BJ (cell line): ENCODE measurements at regions not wholly inside any gene's neighbourhood (a gene's known extent, or its start where the extent isn't known, plus 50 kb on each side); places are given as distances from the start of the nearest gene placed in this dataset.

ENCODE experiments used
- CTCF ChIA-PET: fragments of 350-600 bp; formaldehyde crosslinking; extraction: SDS; loops from one replicate; lab custom pipeline; 2021; ENCODE audit warnings: antibody characterized with exemption, inconsistent platforms; lab: Yijun Ruan, JAX
- POLR2A ChIA-PET: fragments of 300-600 bp; sonication (Branson Sonifier 250); formaldehyde crosslinking; extraction: SDS; loops from one replicate; lab custom pipeline; 2021; ENCODE audit warnings: antibody characterized with exemption; lab: Charles Lee
- DNase-seq: peaks from one replicate; pipeline ENCODE4 v3.0.0-alpha.2; 2011; ENCODE audit warnings: low read depth
- H3K27me3 ChIP-seq: 2 replicates; pipeline ENCODE4 v1.6.0; 2011; ENCODE audit warnings: low read length; ENCODE audit not compliant: control insufficient read depth, insufficient read depth
- H3K36me3 ChIP-seq: 2 replicates; pipeline ENCODE4 v1.5.1; 2011; ENCODE audit warnings: low read length; ENCODE audit not compliant: control insufficient read depth, insufficient read depth
- H3K4me3 ChIP-seq: 2 replicates; pipeline ENCODE4 v1.5.1; 2011; ENCODE audit warnings: low read depth, mild to moderate bottlenecking, control low read depth, low read length
- TF ChIP-seq, protein P1 (sequence below): IDR thresholded peaks from 2 replicates; pipeline ENCODE4 v1.5.1; 2011; ENCODE audit warnings: low read depth, mild to moderate bottlenecking, control low read depth, inconsistent platforms, low read length, moderate library complexity; ENCODE audit not compliant: insufficient read depth

DNA sequence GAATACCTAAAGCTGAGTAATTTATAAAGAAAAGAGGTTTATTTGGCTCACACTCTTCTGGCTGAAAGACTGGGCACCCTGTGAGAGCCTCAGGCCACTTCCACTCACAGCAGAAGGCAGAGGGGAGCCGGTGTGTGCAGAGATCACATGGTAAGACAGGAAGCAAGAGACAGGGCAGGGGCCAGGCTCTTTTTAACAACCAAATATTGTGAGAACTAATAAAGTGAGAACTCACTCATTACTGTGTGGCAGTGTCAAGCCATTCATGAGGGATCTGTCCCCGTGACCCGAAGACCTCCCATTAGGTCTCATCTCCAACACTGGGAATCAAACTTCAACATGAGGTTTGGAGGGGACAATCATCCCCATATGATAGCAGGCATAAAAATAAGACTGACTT, 180.8 kb upstream of the DIO3 start:
- Histone ChIP-seq H3K27me3 (no peaks in the 10 kb centered on the region), H3K4me3 (no peak overlapping the region), H3K36me3 (no peaks in the 10 kb centered on the region)
- POLR2A ChIA-PET = no interaction called here
- DNase-seq = no peak
- CTCF ChIA-PET = no interaction called here
- TF ChIP-seq, protein P1, sequence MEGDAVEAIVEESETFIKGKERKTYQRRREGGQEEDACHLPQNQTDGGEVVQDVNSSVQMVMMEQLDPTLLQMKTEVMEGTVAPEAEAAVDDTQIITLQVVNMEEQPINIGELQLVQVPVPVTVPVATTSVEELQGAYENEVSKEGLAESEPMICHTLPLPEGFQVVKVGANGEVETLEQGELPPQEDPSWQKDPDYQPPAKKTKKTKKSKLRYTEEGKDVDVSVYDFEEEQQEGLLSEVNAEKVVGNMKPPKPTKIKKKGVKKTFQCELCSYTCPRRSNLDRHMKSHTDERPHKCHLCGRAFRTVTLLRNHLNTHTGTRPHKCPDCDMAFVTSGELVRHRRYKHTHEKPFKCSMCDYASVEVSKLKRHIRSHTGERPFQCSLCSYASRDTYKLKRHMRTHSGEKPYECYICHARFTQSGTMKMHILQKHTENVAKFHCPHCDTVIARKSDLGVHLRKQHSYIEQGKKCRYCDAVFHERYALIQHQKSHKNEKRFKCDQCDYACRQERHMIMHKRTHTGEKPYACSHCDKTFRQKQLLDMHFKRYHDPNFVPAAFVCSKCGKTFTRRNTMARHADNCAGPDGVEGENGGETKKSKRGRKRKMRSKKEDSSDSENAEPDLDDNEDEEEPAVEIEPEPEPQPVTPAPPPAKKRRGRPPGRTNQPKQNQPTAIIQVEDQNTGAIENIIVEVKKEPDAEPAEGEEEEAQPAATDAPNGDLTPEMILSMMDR = no peak

DNA sequence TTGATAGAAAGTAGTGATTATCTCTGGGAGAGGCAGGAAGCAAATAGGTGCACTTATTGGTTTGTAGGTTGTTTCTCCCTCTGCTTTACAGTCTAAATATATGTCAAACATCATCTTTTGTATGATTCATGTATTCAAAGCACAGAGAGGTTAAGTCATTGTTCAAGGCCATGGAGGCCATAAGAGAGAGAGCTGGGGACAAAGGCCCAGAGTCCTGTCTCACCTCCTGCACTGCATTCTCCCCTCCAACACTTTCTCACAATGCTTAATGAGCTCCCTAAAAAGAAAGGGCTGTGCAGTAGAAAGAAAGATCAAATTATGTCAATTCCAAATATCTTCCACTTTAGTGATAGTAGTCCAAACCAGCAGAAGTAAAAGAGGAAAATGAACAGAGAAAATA, 180.4 kb upstream of the DIO3 start:
- H3K4me3 ChIP-seq = no peak overlapping the region

GRCh38 chr14:101383737-101384338, 177.5 kb upstream of the DIO3 start:
- CTCF ChIA-PET = no interaction called here
- TF ChIP-seq, protein P1 = no peak
- no peaks in the 10 kb centered on the region for H3K36me3 ChIP-seq
- DNase-seq = no peak
- H3K4me3 ChIP-seq = no peak overlapping the region
- H3K27me3 ChIP-seq = no peaks in the 10 kb centered on the region
- POLR2A ChIA-PET = no interaction called here

More for the DNA sequence above, 180.4 kb upstream of the DIO3 start:
- TF ChIP-seq, protein P1 = no peak
- Histone ChIP-seq H3K36me3 (no peaks in the 10 kb centered on the region), H3K27me3 (no peaks in the 10 kb centered on the region)
- DNase-seq = no peak
- ChIA-PET CTCF (no interaction called here), POLR2A (no interaction called here)

DNA sequence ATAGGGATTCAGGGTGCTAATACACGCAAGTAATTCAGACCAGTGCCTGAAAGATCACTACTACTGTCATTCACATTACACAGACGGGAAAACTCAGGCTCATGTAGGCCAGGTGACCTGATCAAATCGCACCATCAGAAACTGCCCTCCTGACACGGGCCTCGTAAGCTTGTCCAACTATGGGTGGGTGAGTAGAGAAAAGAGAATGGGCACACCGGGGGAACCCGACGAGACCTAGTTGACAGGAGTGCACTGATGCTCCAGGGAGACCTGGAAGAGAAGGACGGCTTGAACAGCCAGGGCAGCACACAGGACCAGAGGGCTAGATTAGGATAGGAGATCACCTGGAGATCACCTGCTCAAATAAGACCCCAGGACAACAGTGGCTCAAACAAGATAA, 166.9 kb upstream of the DIO3 start:
- ChIA-PET POLR2A (no interaction called here), CTCF (no interaction called here)
- TF ChIP-seq, protein P1 = no peak

DNA sequence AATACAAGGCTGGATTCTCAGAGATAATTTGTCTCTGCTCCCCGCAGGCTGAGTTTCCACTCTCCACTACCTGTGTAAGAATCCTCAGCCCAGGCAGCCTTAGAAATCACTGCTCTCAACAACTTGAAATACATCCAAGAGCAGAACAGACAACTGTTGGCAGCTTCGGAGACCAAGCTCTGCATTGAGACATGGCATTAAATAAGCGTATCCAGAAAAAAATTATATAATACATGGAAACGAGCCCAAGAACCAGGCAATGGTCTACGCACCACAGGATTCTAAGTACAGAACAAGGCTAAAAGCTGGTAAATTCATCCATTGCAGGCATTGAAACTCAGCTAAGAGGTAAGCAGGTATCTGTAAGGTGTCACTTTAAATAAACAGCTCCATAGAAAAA, 165.5 kb upstream of the DIO3 start:
- H3K36me3 ChIP-seq = no peaks in the 10 kb centered on the region
- DNase-seq = no peak
- no peak overlapping the region for H3K4me3 ChIP-seq
- ChIA-PET CTCF (no interaction called here), POLR2A (no interaction called here)
- TF ChIP-seq, protein P1 = no peak
- H3K27me3 ChIP-seq = no peaks in the 10 kb centered on the region

More for the DNA sequence above, 166.9 kb upstream of the DIO3 start:
- Histone ChIP-seq H3K36me3 (no peaks in the 10 kb centered on the region), H3K4me3 (no peak overlapping the region), H3K27me3 (peaks cover 2% of the 10 kb centered on the region; the same call in 1 of the 2 replicates)
- DNase-seq = no peak
